ENCODE measurements at regions not wholly inside any gene's neighbourhood (a gene's known extent, or its start where the extent isn't known, plus 50 kb on each side); places are given as distances from the start of the nearest gene placed in this dataset.
A peak's percentile ranks its signal among the peaks of the same experiment; 100 is the strongest.

DNA sequence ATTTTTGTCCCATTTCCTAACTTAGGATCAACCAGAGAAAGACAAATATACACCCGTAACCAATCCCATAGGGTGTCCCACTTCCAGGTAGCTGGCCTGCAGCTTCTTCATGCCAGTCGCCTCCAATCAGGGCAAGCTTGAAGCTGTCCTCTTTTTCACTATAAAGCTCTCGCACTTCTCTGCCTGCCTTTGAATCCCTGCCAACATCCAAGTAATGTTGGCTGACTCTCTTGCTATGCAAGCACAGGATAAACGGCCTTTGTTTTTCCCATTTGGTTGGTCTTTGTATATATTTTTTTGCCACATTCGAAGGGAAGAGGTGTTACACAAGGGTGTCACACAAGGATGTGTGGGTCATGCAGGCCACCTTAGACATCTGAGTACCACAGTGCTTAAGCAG lies 388.8 kb downstream of the CBLN2 start:
- TF ChIP-seq TEAD4 (IDR thresholded peaks at IDR 0.05) (no peak), NFIC (IDR thresholded peaks at IDR 0.05) (0 out of 2 replicates have a peak, but pooled peaks have one; percentile 17)

DNA sequence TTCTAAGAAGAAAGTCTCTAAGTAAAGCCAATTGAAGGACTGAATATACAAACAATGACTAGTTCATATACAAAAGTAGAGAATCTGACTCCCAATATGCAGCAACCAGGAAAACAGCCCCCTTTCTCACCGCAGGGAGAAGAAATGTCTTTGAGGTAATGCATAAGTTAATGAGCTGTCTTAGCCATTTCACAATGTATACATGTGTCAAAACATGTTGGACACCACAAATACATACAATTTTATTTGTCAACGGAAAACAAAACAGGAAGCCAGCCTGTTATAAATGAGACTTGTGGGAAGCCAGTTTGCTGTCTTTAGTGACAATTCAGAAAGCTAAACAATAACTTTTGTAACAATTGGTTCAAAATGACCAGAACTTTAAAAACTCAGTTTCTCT lies 389.2 kb downstream of the CBLN2 start:
- TF ChIP-seq, protein P1, sequence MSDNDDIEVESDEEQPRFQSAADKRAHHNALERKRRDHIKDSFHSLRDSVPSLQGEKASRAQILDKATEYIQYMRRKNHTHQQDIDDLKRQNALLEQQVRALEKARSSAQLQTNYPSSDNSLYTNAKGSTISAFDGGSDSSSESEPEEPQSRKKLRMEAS (IDR thresholded peaks at IDR 0.05), result no peak

DNA sequence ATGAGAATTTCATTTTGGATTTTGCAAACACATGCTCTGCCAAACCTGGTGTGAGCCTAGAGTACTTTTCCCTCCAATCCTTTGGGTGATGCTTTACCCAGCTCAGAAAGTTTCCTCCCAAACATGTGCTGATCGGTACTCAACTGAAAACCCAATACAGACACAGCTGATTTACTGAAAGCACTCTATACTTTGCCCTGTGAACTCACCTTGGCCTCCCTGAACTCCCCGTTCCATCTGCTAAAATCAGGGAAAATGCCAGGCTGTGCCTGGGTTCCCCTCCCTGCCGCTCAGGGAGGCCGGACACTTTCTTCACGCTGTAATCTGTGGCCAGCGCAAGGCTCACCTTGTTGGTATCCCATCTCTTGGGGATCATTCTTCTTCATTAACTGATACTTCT lies 391.2 kb downstream of the CBLN2 start:
- TF ChIP-seq FOXM1 (IDR thresholded peaks at IDR 0.05; ENCODE audit: borderline replicate concordance, low read depth) (no peak), TAF1 (IDR thresholded peaks at IDR 0.05; ENCODE audit: low read depth) (no peak), EP300 (IDR thresholded peaks at IDR 0.05; ENCODE audit: borderline replicate concordance) (no peak), NFIC (IDR thresholded peaks at IDR 0.05) (no peak), CEBPB (IDR thresholded peaks at IDR 0.05) (no peak), TEAD4 (IDR thresholded peaks at IDR 0.05) (no peak)
- TF ChIP-seq, protein P1 (IDR thresholded peaks at IDR 0.05), result no peak
- TF ChIP-seq, protein P2, sequence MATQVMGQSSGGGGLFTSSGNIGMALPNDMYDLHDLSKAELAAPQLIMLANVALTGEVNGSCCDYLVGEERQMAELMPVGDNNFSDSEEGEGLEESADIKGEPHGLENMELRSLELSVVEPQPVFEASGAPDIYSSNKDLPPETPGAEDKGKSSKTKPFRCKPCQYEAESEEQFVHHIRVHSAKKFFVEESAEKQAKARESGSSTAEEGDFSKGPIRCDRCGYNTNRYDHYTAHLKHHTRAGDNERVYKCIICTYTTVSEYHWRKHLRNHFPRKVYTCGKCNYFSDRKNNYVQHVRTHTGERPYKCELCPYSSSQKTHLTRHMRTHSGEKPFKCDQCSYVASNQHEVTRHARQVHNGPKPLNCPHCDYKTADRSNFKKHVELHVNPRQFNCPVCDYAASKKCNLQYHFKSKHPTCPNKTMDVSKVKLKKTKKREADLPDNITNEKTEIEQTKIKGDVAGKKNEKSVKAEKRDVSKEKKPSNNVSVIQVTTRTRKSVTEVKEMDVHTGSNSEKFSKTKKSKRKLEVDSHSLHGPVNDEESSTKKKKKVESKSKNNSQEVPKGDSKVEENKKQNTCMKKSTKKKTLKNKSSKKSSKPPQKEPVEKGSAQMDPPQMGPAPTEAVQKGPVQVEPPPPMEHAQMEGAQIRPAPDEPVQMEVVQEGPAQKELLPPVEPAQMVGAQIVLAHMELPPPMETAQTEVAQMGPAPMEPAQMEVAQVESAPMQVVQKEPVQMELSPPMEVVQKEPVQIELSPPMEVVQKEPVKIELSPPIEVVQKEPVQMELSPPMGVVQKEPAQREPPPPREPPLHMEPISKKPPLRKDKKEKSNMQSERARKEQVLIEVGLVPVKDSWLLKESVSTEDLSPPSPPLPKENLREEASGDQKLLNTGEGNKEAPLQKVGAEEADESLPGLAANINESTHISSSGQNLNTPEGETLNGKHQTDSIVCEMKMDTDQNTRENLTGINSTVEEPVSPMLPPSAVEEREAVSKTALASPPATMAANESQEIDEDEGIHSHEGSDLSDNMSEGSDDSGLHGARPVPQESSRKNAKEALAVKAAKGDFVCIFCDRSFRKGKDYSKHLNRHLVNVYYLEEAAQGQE (IDR thresholded peaks at IDR 0.05; ENCODE audit: low read depth), result no peak

DNA sequence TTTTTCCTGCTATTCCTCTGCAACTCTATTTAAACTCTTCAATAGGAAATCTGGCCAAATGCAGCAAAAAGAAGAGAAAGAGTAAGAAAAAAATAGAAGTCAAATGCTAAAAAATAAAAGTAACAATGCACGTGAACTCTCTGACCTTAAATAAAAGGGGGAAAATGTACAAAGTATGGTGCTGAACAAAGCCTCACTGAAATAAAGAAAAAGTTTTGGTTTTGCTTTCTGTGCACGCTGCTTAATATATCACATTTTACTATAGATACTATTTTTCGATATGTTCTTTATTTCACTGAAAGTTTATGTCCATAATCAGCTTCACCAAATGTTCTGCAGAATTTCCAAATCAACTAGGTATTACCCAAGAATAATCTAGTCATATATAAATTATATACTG lies 396.3 kb downstream of the CBLN2 start:
- no peak for TF ChIP-seq NFIC (IDR thresholded peaks at IDR 0.05)

DNA sequence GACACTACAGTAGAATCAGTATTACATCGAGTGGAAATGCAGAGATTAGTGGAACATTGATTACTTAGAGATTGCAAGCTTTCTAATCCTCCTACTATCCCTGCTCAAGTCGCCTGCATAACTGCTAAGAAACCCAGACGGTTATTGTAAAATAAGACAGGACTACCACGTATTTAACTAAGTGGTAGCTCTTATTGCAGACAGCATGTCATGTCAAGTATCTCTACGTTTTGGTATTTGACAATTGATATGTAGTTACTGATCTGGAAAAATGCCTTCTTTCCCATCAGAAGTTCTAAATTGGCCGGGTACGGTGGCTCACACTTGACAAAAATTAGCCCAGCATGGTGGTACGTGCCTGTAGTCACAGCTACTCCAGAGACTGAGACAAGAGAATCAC lies 404.1 kb downstream of the CBLN2 start:
- TF ChIP-seq ZBTB7A (IDR thresholded peaks at IDR 0.05; ENCODE audit: low read depth), result no peak
- no peak for TF ChIP-seq TEAD4 (IDR thresholded peaks at IDR 0.05)
- TF ChIP-seq, protein P2 (IDR thresholded peaks at IDR 0.05; ENCODE audit: low read depth), result no peak
- no peak for TF ChIP-seq NFIC (IDR thresholded peaks at IDR 0.05)

DNA sequence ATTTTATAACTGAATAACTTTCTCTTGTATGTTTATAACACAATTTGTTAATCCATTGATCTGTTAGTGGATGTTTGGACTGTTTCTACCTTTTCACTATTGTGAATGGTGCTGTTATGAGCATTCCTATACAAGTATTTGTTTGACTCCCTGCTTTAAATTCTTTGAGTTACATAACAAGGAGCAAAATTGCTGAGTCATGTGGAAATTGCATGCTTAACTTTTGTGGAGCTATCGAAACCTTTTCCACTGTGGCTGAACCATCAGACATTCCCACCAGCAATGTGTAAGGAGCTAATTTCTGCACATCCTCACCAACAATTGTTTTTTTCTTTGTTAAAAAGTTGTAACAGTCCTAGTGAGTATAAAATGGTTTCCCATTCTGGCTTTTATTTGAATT lies 415.5 kb downstream of the CBLN2 start:
- TF ChIP-seq TEAD4 (IDR thresholded peaks at IDR 0.05), result no peak
- TF ChIP-seq, protein P3, sequence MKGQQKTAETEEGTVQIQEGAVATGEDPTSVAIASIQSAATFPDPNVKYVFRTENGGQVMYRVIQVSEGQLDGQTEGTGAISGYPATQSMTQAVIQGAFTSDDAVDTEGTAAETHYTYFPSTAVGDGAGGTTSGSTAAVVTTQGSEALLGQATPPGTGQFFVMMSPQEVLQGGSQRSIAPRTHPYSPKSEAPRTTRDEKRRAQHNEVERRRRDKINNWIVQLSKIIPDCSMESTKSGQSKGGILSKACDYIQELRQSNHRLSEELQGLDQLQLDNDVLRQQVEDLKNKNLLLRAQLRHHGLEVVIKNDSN (IDR thresholded peaks at IDR 0.05), result no peak
- TF ChIP-seq EP300 (IDR thresholded peaks at IDR 0.05; ENCODE audit: borderline replicate concordance), result no peak
- no peak for TF ChIP-seq NFIC (IDR thresholded peaks at IDR 0.05)
- TF ChIP-seq YY1 (IDR thresholded peaks at IDR 0.05; ENCODE audit: low read depth), result no peak

DNA sequence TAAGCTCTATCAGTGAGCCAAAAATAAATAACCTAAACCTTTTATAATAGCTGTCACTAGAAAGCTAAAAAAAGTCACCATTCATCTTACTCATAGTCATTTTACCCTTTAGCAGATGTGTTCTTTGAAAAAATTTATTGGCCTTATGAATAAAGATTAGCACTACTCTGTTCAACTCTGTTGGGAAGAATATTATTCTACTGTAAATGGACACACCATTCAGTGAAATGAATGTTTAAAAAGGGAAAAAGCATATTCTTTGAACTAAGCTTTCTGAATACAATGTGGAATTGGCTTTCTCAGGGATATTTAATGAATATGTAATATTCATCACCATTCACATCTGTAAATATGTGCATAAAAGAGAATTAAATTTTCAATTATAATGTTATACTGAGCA lies 422.0 kb downstream of the CBLN2 start:
- TF ChIP-seq YY1 (IDR thresholded peaks at IDR 0.05; ENCODE audit: low read depth), result no peak

DNA sequence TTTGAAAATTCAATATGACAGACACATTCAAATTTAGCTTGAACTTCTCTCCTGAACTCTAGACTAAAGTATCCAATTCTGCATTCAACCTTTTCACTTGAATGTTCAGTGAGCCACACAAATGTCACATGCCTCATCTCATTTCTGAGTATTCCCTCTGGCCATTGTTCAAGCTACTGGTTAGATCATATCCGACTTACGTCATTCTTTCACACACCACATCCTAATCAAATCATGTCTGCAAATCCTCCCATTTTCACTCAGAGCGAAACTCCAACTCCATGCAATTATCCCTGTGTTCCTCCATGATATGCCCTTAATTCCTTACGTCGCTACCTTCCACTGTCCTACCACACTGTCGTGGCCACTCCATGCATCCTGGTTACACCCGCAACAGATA lies 425.1 kb downstream of the CBLN2 start:
- TF ChIP-seq TAF1 (IDR thresholded peaks at IDR 0.05; ENCODE audit: low read depth) (no peak), CREB1 (IDR thresholded peaks at IDR 0.05; ENCODE audit: low read depth) (no peak), RAD21 (IDR thresholded peaks at IDR 0.05; ENCODE audit: low read depth) (no peak), EGR1 (IDR thresholded peaks at IDR 0.05) (no peak), TCF12 (IDR thresholded peaks at IDR 0.05; ENCODE audit: low read depth) (no peak), NFIC (IDR thresholded peaks at IDR 0.05) (no peak), TEAD4 (IDR thresholded peaks at IDR 0.05) (no peak)
- TF ChIP-seq, protein P1 (IDR thresholded peaks at IDR 0.05), result no peak
- TF ChIP-seq, protein P3 (IDR thresholded peaks at IDR 0.05), result no peak

Data from Ishikawa (cell line).